ENCODE measurements at regions not wholly inside any gene's neighbourhood (a gene's known extent, or its start where the extent isn't known, plus 50 kb on each side); places are given as distances from the start of the nearest gene placed in this dataset.
"Not testable (repeated sequence)": the region's sequence is repeated elsewhere in the genome, so short reads cannot be mapped to it uniquely, and the experiment has no call there.

DNA sequence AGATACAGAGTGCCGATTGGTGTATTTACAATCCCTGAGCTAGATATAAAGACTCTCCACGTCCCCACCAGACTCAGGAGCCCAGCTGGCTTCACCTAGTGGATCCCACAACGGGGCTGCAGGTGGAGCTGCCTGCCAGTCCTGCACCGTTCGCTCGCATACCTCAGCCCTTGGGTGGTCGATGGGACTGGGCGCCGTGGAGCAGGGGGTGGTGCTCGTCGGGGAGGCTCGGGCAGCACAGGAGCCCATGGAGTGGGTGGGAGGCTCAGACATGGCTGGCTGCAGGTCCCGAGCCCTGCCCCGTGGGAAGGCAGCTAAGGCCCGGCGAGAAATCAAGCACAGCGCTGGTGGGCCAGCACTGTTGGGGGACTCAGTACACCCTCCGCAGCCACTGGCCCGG is 1093.6 kb downstream of the TYW1 start:
- CTCF ChIA-PET; H4K5ac ChIP-seq (ENCODE audit: low read depth, low read length); H3K27ac ChIP-seq (ENCODE audit: insufficient read depth, low read length); H3K23ac ChIP-seq (ENCODE audit: low read depth, low read length); in situ Hi-C loops (cut with MboI; ENCODE audit: low sequenced_read_pairs); H3K18ac ChIP-seq (ENCODE audit: low read depth, low read length); H2BK5ac ChIP-seq (ENCODE audit: low read depth, low read length, poor library complexity, severe bottlenecking); H3K27me3 ChIP-seq (ENCODE audit: control insufficient read depth, insufficient read depth, low read length); POLR2A ChIA-PET (ENCODE audit: unreplicated experiment); H2AK9ac ChIP-seq (replicated peaks; ENCODE audit: low read depth, low read length, poor library complexity); intact Hi-C loops (cut with micrococcal nuclease); H3K56ac ChIP-seq (ENCODE audit: extremely low read depth, insufficient read depth, low read length); H3K14ac ChIP-seq (replicated peaks; ENCODE audit: low read depth, low read length); H3K4ac ChIP-seq (ENCODE audit: low read depth, low read length); H3K9ac ChIP-seq (ENCODE audit: low read depth, low read length); H3K79me1 ChIP-seq (ENCODE audit: low read depth in 1 of 2, low read length in 2 of 2); H2BK15ac ChIP-seq (ENCODE audit: low read depth, low read length); BruUV-seq (replicated peaks); H3K4me2 ChIP-seq (ENCODE audit: low read depth, low read length); DNase-seq; H2AK5ac ChIP-seq (ENCODE audit: low read depth, low read length); H3K36me3 ChIP-seq (ENCODE audit: control insufficient read depth, insufficient read depth, low read length); H4K8ac ChIP-seq (ENCODE audit: low read depth in 2 of 2, low read length in 2 of 2); H2AFZ ChIP-seq (replicated peaks; ENCODE audit: low read length, poor library complexity); H3K4me1 ChIP-seq (ENCODE audit: control insufficient read depth, insufficient read depth, low read length); H3K4me3 ChIP-seq (ENCODE audit: insufficient read depth, low read depth, low read length); H2BK20ac ChIP-seq (ENCODE audit: low read depth, low read length); H3K9me1 ChIP-seq (ENCODE audit: insufficient read depth, low read length); ATAC-seq (ENCODE audit: low read depth); H4K91ac ChIP-seq (ENCODE audit: insufficient read depth, low read depth, low read length); H2BK120ac ChIP-seq (ENCODE audit: low read depth, low read length); H4K20me1 ChIP-seq (ENCODE audit: insufficient read depth, low read length); dilution Hi-C loops (cut with HindIII; ENCODE audit: low sequenced_read_pairs, unreplicated experiment): not testable (repeated sequence)
- WGBS, 2 experiments (ENCODE audit: extremely low coverage in 2 of 2, insufficient read length in 1 of 2), result 60% methylated on average over 2 of the region's 19 CpGs; no CpG with 5 or more reads in 1 of the 2 experiments
- peaks cover 12% of the 10 kb centered on the region; the same call in 1 of the 2 replicates for H3K9me3 ChIP-seq (ENCODE audit: control insufficient read depth, insufficient read depth, low read length)

Data from IMR-90 (cell line).